Body of pancreas (tissue), 4 donors: ENCODE measurements at regions not wholly inside any gene's neighbourhood (a gene's known extent, or its start where the extent isn't known, plus 50 kb on each side); places are given as distances from the start of the nearest gene placed in this dataset.
A peak's percentile ranks its signal among the peaks of the same experiment; 100 is the strongest.

ENCODE experiments used
- ATAC-seq: fragments of 150-250 bp; one replicate; pipeline ENCODE4 v1.9.1; 2016
- DNase-seq, 4 donors: peaks; one replicate each; pipeline ENCODE4 v3.0.0-alpha.2; 2019
- H3K27ac ChIP-seq, 4 donors: fragments of 200-600 bp; sonication (generic); 1 replicate in 3 of 4; 2 replicates in 1 of 4; pipeline versions ENCODE4 v1.5.1 to v1.6.1; 2016 to 2019; ENCODE audit warnings: mild to moderate bottlenecking in 1 of 4, mixed read lengths in 1 of 4, moderate library complexity in 1 of 4
- H3K27me3 ChIP-seq, 2 donors: fragments of 200-600 bp; sonication (generic); one replicate each; pipeline ENCODE4 v1.6.0; 2016; ENCODE audit warnings: mild to moderate bottlenecking in 1 of 2
- H3K36me3 ChIP-seq, 2 donors: fragments of 200-600 bp; sonication (generic); replicated peaks in 1 of 2; 2 replicates each; pipeline ENCODE4 v1.5.1; 2016; ENCODE audit warnings: low read depth in 2 of 2; ENCODE audit not compliant: insufficient read depth in 1 of 2
- H3K4me1 ChIP-seq: fragments of 200-600 bp; sonication (generic); one replicate; pipeline ENCODE4 v1.6.0; 2016
- H3K4me3 ChIP-seq, 2 donors: fragments of 200-600 bp; sonication (generic); 1 replicate in 1 of 2; 2 replicates in 1 of 2; pipeline ENCODE4 v1.5.1; 2016 to 2019
- H3K9me3 ChIP-seq, 3 donors: fragments of 200-600 bp; sonication (generic); 1 replicate in 2 of 3; 2 replicates in 1 of 3; pipeline ENCODE4 v1.5.1; 2016
- POLR2A ChIP-seq, 3 donors: fragments of 450-650 bp; IDR thresholded peaks; one replicate each; pipeline ENCODE4 v1.6.1; 2016; ENCODE audit warnings: antibody characterized with exemption in 3 of 3, mild to moderate bottlenecking in 2 of 3
- WGBS, 2 donors: methylation state at CpG; one replicate each; pipeline ENCODE4 v1.1.5; 2017; 5-methylcytosine and 5-hydroxymethylcytosine counted together
- intact Hi-C: fragments of 100-400 bp; cut with DNase I; formaldehyde crosslinking; loops from one replicate; pipeline ENCODE4 v1.15.1; 2023
- TF ChIP-seq, protein P1 (sequence below), 7 experiments: fragments of 450-650 bp in 4 of 7; fragments of 200-600 bp in 3 of 7; sonication (generic) in 3 of 7; IDR thresholded peaks; one replicate each; pipeline ENCODE4 v1.5.1; 2016 to 2019; ENCODE audit warnings: antibody characterized with exemption in 7 of 7

DNA sequence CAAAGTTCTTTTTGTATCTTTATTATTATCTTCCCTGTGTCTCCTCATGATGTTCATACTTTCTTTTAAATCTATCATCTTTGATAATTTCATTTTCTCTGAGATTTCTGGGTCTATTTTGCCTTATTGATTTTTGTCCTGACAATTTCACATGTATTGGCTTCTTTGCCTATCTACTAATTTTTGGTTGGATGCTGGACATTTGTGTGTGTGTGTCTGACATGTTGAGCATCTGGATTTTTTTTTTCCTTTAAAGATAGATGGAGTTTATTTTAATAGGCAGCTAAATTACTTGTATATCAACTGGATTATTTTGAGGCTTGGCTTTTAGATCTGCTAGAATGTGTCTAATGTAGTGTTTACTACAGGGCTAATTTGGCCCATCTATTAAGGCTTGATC is 178.0 kb upstream of the MOCS2 start:
- no peaks in the 10 kb centered on the region for H3K27me3 ChIP-seq
- H3K4me3 ChIP-seq: no peak overlapping the region
- H3K36me3 ChIP-seq: no peaks in the 10 kb centered on the region
- no peaks in the 10 kb centered on the region for H3K4me1 ChIP-seq
- H3K27ac ChIP-seq: no peak overlapping the region
- intact Hi-C loops: no loop called here
- ATAC-seq (no peak), DNase-seq (no peak)
- no peaks in the 10 kb centered on the region for H3K9me3 ChIP-seq
- no peak for TF ChIP-seq POLR2A (IDR thresholded peaks at IDR 0.05)
- TF ChIP-seq, protein P1, sequence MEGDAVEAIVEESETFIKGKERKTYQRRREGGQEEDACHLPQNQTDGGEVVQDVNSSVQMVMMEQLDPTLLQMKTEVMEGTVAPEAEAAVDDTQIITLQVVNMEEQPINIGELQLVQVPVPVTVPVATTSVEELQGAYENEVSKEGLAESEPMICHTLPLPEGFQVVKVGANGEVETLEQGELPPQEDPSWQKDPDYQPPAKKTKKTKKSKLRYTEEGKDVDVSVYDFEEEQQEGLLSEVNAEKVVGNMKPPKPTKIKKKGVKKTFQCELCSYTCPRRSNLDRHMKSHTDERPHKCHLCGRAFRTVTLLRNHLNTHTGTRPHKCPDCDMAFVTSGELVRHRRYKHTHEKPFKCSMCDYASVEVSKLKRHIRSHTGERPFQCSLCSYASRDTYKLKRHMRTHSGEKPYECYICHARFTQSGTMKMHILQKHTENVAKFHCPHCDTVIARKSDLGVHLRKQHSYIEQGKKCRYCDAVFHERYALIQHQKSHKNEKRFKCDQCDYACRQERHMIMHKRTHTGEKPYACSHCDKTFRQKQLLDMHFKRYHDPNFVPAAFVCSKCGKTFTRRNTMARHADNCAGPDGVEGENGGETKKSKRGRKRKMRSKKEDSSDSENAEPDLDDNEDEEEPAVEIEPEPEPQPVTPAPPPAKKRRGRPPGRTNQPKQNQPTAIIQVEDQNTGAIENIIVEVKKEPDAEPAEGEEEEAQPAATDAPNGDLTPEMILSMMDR (IDR thresholded peaks at IDR 0.05): no peak

GRCh38 chr5:53288511-53288910 is 179.0 kb upstream of the MOCS2 start:
- H3K36me3 ChIP-seq: no peaks in the 10 kb centered on the region
- no peaks in the 10 kb centered on the region for H3K27me3 ChIP-seq
- no peaks in the 10 kb centered on the region for H3K9me3 ChIP-seq
- no peak overlapping the region for H3K27ac ChIP-seq
- ATAC-seq (no peak), DNase-seq (no peak)
- H3K4me1 ChIP-seq: no peaks in the 10 kb centered on the region
- TF ChIP-seq, protein P1 (IDR thresholded peaks at IDR 0.05): no peak
- TF ChIP-seq POLR2A (IDR thresholded peaks at IDR 0.05): no peak
- intact Hi-C loops: no loop called here
- no peak overlapping the region for H3K4me3 ChIP-seq

DNA sequence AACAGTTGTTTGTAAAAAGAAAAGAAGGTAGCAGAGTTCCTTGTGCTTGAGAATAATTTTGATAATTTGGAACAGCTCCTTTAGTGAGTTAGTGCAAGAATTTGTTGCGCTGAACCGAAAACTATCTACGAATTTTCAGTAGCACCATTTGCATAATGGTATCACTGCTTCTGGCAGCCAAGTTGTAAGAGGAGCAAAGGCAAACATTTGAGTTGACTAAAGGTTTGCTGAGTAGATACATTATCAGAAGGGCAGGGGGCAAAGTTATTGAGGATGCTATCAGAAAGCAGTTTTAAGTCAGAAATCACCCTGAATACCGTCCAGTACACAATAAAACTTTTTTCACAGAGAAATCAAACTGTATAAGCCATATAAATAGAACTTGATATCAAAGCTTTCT is 181.5 kb upstream of the MOCS2 start:
- Histone ChIP-seq H3K36me3 (no peaks in the 10 kb centered on the region), H3K9me3 (no peaks in the 10 kb centered on the region), H3K27ac (no peak overlapping the region), H3K4me3 (no peak overlapping the region), H3K4me1 (no peaks in the 10 kb centered on the region), H3K27me3 (no peaks in the 10 kb centered on the region)
- intact Hi-C loops: no loop called here
- ATAC-seq (no peak), DNase-seq (no peak)
- TF ChIP-seq, protein P1 (IDR thresholded peaks at IDR 0.05): no peak
- no peak for TF ChIP-seq POLR2A (IDR thresholded peaks at IDR 0.05)
- 32 to 43% methylated on average over 4 of the region's 4 CpGs for whole genome bisulfite sequencing, 2 donors

GRCh38 chr5:53291528-53291927 is 182.0 kb upstream of the MOCS2 start:
- Histone ChIP-seq H3K27ac (no peak overlapping the region), H3K27me3 (no peaks in the 10 kb centered on the region), H3K36me3 (no peaks in the 10 kb centered on the region), H3K4me1 (no peaks in the 10 kb centered on the region), H3K4me3 (no peak overlapping the region), H3K9me3 (no peaks in the 10 kb centered on the region)
- DNase-seq (no peak), ATAC-seq (peak; percentile 55)
- TF ChIP-seq, protein P1 (IDR thresholded peaks at IDR 0.05): no peak
- TF ChIP-seq POLR2A (IDR thresholded peaks at IDR 0.05): no peak
- intact Hi-C loops: no loop called here

GRCh38 chr5:53298841-53299240 is 181.6 kb upstream of the FST start:
- Histone ChIP-seq H3K27ac (no peak overlapping the region), H3K36me3 (no peaks in the 10 kb centered on the region), H3K27me3 (no peaks in the 10 kb centered on the region), H3K4me3 (no peak overlapping the region), H3K9me3 (no peaks in the 10 kb centered on the region), H3K4me1 (no peaks in the 10 kb centered on the region)
- no peak for DNase-seq
- ATAC-seq: no peak
- intact Hi-C loops: no loop called here
- TF ChIP-seq POLR2A (IDR thresholded peaks at IDR 0.05): no peak
- TF ChIP-seq, protein P1 (IDR thresholded peaks at IDR 0.05): no peak
- whole genome bisulfite sequencing, 2 donors: 51 to 62% methylated on average over 5 of the region's 5 CpGs
